T-helper 1 cell treated with Interleukin-12 subunit alpha and Interleukin-12 subunit beta and Interleukin-4 antibody, amounts not matched to agents 30 μg/mL and 1 μg/mL, for 36 hours (primary cell): ENCODE measurements at regions not wholly inside any gene's neighbourhood (a gene's known extent, or its start where the extent isn't known, plus 50 kb on each side); places are given as distances from the start of the nearest gene placed in this dataset.

Experiments
- H3K27ac Mint-ChIP-seq: one replicate; pipeline ENCODE4 v1.8.0; 2021; ENCODE audit warnings: mild to moderate bottlenecking, mixed read lengths
- H3K27me3 Mint-ChIP-seq: one replicate; pipeline ENCODE4 v1.8.0; 2021; ENCODE audit warnings: low read depth, mixed read lengths
- H3K36me3 Mint-ChIP-seq: one replicate; pipeline ENCODE4 v1.8.0; 2021; ENCODE audit warnings: low read depth, mixed read lengths
- H3K4me1 Mint-ChIP-seq: one replicate; pipeline ENCODE4 v1.8.0; 2021; ENCODE audit warnings: low read depth, mixed read lengths
- H3K4me3 Mint-ChIP-seq: one replicate; pipeline ENCODE4 v1.8.0; 2021; ENCODE audit warnings: mild to moderate bottlenecking, moderate library complexity, mixed read lengths
- H3K9me3 Mint-ChIP-seq: one replicate; pipeline ENCODE4 v1.8.0; 2021; ENCODE audit warnings: mixed read lengths

- Mint-ChIP-seq H3K36me3 (peaks cover 14% of the 10 kb centered on the region), H3K27ac (no peak overlapping the region), H3K27me3 (no peaks in the 10 kb centered on the region), H3K4me1 (peaks cover 26% of the 10 kb centered on the region), H3K4me3 (no peak overlapping the region), H3K9me3 (peaks cover 11% of the 10 kb centered on the region)
Observed at GRCh38 chr12:46559311-46559710, 186.7 kb upstream of the SLC38A2 start.

GRCh38 chr12:46558677-46559076, 186.1 kb upstream of the SLC38A2 start:
- Mint-ChIP-seq H3K4me3 (no peak overlapping the region), H3K27ac (no peak overlapping the region), H3K4me1 (peaks cover 26% of the 10 kb centered on the region), H3K27me3 (no peaks in the 10 kb centered on the region), H3K9me3 (peaks cover 7% of the 10 kb centered on the region), H3K36me3 (peaks cover 12% of the 10 kb centered on the region)

- H3K4me1 Mint-ChIP-seq = peaks cover 21% of the 10 kb centered on the region
- no peak overlapping the region for H3K27ac Mint-ChIP-seq
- no peaks in the 10 kb centered on the region for H3K27me3 Mint-ChIP-seq
- peaks cover 12% of the 10 kb centered on the region for H3K36me3 Mint-ChIP-seq
- peaks cover 7% of the 10 kb centered on the region for H3K9me3 Mint-ChIP-seq
- H3K4me3 Mint-ChIP-seq = no peak overlapping the region
Observed at GRCh38 chr12:46557539-46558373, 185.2 kb upstream of the SLC38A2 start.

- no peaks in the 10 kb centered on the region for H3K27me3 Mint-ChIP-seq
- H3K36me3 Mint-ChIP-seq = peaks cover 16% of the 10 kb centered on the region
- H3K4me3 Mint-ChIP-seq = no peak overlapping the region
- no peak overlapping the region for H3K27ac Mint-ChIP-seq
- H3K9me3 Mint-ChIP-seq = peaks cover 7% of the 10 kb centered on the region
- H3K4me1 Mint-ChIP-seq = peaks cover 20% of the 10 kb centered on the region
Observed at GRCh38 chr12:46556819-46557524, 184.4 kb upstream of the SLC38A2 start.

GRCh38 chr12:46556105-46556559, 183.6 kb upstream of the SLC38A2 start:
- no peak overlapping the region for H3K27ac Mint-ChIP-seq
- no peaks in the 10 kb centered on the region for H3K27me3 Mint-ChIP-seq
- H3K4me3 Mint-ChIP-seq = no peak overlapping the region
- peaks cover 7% of the 10 kb centered on the region for H3K9me3 Mint-ChIP-seq
- H3K4me1 Mint-ChIP-seq = peaks cover 24% of the 10 kb centered on the region
- peaks cover 16% of the 10 kb centered on the region for H3K36me3 Mint-ChIP-seq

- Mint-ChIP-seq H3K9me3 (peaks cover 7% of the 10 kb centered on the region), H3K4me3 (no peak overlapping the region), H3K4me1 (peaks cover 31% of the 10 kb centered on the region), H3K27ac (no peak overlapping the region), H3K27me3 (no peaks in the 10 kb centered on the region), H3K36me3 (peaks cover 17% of the 10 kb centered on the region)
Observed at GRCh38 chr12:46555406-46555852, 182.9 kb upstream of the SLC38A2 start.

- no peak overlapping the region for H3K4me3 Mint-ChIP-seq
- peaks cover 20% of the 10 kb centered on the region for H3K36me3 Mint-ChIP-seq
- peaks cover 7% of the 10 kb centered on the region for H3K9me3 Mint-ChIP-seq
- peaks cover 40% of the 10 kb centered on the region for H3K4me1 Mint-ChIP-seq
- H3K27ac Mint-ChIP-seq = no peak overlapping the region
- H3K27me3 Mint-ChIP-seq = no peaks in the 10 kb centered on the region
Observed at GRCh38 chr12:46554460-46554859, 181.9 kb upstream of the SLC38A2 start.

GRCh38 chr12:46553911-46554310, 181.3 kb upstream of the SLC38A2 start:
- Mint-ChIP-seq H3K4me3 (no peak overlapping the region), H3K27ac (no peak overlapping the region), H3K4me1 (peaks cover 43% of the 10 kb centered on the region), H3K27me3 (no peaks in the 10 kb centered on the region), H3K36me3 (peaks cover 20% of the 10 kb centered on the region), H3K9me3 (peaks cover 7% of the 10 kb centered on the region)

- Mint-ChIP-seq H3K27me3 (no peaks in the 10 kb centered on the region), H3K9me3 (peaks cover 7% of the 10 kb centered on the region), H3K4me1 (peaks cover 49% of the 10 kb centered on the region), H3K36me3 (peaks cover 20% of the 10 kb centered on the region), H3K4me3 (no peak overlapping the region), H3K27ac (no peak overlapping the region)
Observed at GRCh38 chr12:46553266-46553665, 180.7 kb upstream of the SLC38A2 start.

GRCh38 chr12:46550266-46550879, 177.8 kb upstream of the SLC38A2 start:
- Mint-ChIP-seq H3K36me3 (peaks cover 20% of the 10 kb centered on the region), H3K27ac (peak overlapping the region; percentile 97), H3K4me3 (peak overlapping the region; percentile 76), H3K9me3 (peaks cover 8% of the 10 kb centered on the region), H3K27me3 (no peaks in the 10 kb centered on the region), H3K4me1 (peaks cover 62% of the 10 kb centered on the region)

- H3K27me3 Mint-ChIP-seq = no peaks in the 10 kb centered on the region
- peaks cover 59% of the 10 kb centered on the region for H3K4me1 Mint-ChIP-seq
- H3K9me3 Mint-ChIP-seq = peaks cover 5% of the 10 kb centered on the region
- H3K27ac Mint-ChIP-seq = peak overlapping the region; percentile 97
- peaks cover 17% of the 10 kb centered on the region for H3K36me3 Mint-ChIP-seq
- peak overlapping the region; percentile 76 for H3K4me3 Mint-ChIP-seq
Observed at GRCh38 chr12:46549527-46550265, 177.1 kb upstream of the SLC38A2 start.

GRCh38 chr12:46548605-46549071, 176.1 kb upstream of the SLC38A2 start:
- H3K27me3 Mint-ChIP-seq = no peaks in the 10 kb centered on the region
- peaks cover 59% of the 10 kb centered on the region for H3K4me1 Mint-ChIP-seq
- peaks cover 26% of the 10 kb centered on the region for H3K36me3 Mint-ChIP-seq
- H3K4me3 Mint-ChIP-seq = no peak overlapping the region
- H3K9me3 Mint-ChIP-seq = peaks cover 10% of the 10 kb centered on the region
- H3K27ac Mint-ChIP-seq = peak overlapping the region; percentile 97

- no peaks in the 10 kb centered on the region for H3K27me3 Mint-ChIP-seq
- H3K36me3 Mint-ChIP-seq = peaks cover 33% of the 10 kb centered on the region
- H3K9me3 Mint-ChIP-seq = peaks cover 17% of the 10 kb centered on the region
- peaks cover 64% of the 10 kb centered on the region for H3K4me1 Mint-ChIP-seq
- peak overlapping the region; percentile 74 for H3K27ac Mint-ChIP-seq
- H3K4me3 Mint-ChIP-seq = peak overlapping the region; percentile 29
Observed at GRCh38 chr12:46547421-46548354, 175.1 kb upstream of the SLC38A2 start.
